ENCODE measurements at regions not wholly inside any gene's neighbourhood (a gene's known extent, or its start where the extent isn't known, plus 50 kb on each side); places are given as distances from the start of the nearest gene placed in this dataset.

DNA sequence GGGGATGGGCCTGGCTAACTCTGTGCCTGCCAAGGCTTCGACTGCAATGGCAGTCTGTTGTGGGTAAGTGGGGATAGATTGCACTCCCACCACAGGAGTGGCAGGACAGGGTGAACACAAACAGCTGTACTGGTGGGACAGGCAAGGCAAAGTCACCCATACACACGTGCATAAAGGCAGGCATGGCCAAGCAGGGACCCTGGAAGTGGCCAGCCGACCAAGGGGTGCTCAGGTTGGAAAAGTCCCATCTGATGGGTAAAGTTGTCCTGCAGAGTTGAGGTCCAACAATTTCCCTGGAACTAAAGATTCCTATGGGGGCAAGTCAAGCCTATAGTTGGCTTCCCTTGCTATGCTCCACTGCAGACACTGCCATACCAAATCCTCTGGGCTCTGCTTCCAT, 1961.9 kb upstream of the ADGRL3 start:
- no peak for DNase-seq (ENCODE audit: low read depth)

DNA sequence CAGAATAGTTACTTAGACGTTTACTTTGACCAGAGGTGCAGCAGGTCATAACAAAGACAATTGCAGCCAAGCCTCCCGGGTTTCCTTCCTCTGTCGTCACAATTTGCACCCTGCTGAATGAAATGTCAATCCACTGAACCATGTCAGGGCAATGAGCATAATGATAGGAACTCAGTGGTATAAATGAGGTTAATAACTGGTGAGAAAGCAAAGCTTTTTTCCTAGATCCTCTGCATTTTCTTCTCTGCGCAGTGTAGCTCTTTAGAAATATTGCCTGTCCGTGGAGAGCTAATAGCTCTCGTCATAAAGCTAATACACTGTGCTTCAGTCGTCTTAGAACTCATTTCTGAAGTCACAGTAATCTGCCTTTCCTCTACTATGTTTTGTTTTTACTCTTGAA, 1960.1 kb upstream of the ADGRL3 start:
- DNase-seq (ENCODE audit: low read depth): no peak

DNA sequence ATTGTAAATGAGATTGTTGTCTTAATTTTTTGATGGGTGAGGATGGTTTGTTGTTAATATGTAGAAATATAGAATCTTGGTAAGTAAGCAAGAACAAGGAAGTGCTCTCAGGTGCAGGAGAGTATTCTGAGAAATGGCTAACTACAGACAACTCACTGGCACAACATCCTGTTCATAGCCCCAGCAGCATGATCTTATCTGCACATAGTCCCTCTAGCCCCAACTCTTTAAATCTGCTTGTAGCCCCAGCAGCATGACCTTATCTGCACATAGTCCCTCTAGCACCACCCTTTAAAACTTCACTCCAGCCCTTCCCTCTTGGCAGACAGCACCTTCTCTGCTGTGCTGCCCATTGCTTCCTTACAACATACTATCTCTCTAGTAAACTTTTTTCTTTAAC, 1957.1 kb upstream of the ADGRL3 start:
- DNase-seq (ENCODE audit: low read depth): no peak

DNA sequence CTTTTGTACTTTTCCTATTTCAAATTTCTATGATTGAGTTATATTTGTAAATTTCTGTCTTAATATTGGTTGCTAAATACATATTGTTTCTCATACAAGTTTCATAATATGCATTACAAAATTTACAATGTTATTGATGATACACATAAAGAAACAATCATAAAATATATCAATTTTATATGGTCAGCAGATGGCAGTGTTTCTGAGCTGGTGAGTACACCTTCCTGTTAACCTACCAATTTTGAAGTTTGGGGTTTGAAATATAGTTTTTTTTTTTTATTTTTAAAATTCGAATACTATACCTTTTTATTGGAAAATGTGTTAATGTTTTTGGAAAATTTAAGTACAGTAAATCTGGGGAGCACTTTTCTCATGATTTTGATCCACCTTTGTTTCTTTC, 1953.1 kb upstream of the ADGRL3 start:
- DNase-seq (ENCODE audit: low read depth): no peak

DNA sequence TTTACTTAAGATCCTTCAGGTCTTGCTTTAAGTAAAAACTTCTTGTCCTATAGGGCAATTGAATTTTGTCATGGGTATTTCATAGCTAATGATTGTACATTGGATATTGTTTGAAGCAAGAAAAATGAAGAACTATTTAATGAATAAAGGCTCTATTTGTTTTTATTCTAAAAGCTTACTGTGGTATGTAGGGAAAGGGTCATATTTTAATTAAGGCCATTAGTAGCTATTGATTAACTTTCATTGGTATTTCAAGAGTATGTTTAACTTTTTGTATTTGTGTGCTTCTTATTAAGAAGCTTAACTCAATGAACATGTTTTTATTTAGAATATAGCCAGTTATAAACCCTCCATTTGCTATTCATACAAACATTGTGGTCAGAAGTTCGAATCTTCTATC, 1951.8 kb upstream of the ADGRL3 start:
- no peak for DNase-seq (ENCODE audit: low read depth)

DNA sequence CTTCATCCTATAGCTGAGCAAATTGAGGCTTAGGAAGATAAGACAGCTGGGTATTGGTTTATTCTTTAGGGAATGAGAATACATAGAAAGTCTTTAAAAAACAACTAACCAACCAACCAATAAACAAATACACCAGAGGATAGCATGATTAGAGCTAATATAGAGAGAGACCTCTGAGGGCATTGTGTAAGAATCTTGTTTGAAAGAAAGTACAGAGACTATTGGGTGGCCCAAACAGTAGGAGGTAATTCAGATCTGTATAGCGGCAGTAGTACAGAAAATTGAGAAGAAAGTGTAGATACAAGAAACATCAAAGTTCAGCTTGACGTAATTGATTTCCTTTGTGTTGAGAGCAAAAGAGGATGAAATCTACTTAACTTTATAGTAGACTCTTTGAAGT, 1951.0 kb upstream of the ADGRL3 start:
- DNase-seq (ENCODE audit: low read depth): no peak

DNA sequence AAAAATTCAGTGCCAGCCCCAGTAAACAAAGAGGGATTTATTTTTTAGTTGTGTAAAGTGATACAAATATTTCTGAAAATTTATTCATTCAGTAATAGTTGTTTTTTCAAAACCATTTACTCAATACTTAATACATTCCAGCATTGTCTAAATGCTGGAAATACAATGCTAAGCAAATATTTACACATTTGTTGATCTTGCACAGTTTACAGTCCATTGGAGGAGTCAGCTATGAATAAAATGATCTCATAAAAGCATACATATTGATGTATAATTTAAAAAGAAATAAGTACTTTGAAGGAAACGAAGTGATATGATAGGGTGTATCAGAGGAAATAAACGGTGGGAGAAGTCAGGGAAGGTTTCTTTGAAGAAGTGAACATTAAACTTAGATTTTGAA, 1942.1 kb upstream of the ADGRL3 start:
- DNase-seq (ENCODE audit: low read depth): no peak

DNA sequence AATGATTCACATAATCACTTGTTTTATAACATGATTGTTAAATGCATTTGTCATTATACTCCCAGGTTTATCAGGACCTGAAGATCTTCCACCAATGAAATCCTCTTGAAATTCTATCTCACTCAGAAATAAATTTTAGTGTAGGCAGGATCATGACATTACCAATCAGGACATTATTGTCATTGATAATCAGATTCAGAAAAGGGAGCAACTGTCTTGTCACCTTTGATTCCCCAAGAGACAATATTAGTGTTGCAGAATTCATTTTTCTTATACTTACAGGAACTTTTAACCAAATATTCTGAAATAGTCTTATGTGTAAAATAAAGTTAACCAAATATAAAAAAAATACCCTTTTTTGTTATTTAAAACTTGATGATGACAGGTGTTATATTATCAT, 1892.5 kb upstream of the ADGRL3 start:
- DNase-seq (ENCODE audit: low read depth): no peak

DNA sequence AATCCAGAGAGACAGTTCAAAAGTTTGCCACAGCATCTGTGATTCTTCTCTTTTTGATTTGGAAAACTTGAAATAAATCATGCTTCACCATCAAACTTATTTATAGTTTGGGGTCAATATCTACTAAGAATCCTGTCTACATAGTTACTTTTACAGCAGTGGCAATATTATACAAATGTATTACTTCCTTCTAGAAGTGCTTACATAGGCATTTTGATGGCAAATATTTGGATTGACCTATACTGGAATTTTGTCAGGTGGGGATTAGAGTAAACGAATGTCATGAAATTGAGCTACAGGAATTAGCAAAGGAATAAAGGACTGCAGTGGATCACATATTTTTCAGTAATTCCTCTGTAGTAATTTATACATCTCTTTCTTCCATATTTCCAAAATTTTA, 1885.5 kb upstream of the ADGRL3 start:
- DNase-seq (ENCODE audit: low read depth): no peak

DNA sequence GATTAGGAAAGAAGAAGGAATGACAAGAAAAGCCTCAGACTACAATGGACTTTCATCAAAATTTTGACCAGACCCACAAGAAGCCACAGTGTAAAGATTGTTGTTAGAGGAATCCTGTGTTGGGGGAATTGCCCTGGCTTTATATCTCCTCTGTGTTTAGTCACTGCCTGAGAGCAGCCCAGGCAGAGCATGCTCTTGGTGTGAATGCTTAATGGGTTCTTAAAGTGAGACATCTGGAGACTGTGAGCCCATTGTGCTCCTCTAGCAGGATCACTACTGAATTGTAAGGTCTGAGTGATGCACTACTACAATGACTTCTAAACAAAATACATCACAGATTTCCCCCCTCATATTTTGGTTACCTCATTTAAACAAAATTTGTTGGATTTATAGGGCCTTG, 1860.5 kb upstream of the ADGRL3 start:
- no peak for DNase-seq (ENCODE audit: low read depth)

DNA sequence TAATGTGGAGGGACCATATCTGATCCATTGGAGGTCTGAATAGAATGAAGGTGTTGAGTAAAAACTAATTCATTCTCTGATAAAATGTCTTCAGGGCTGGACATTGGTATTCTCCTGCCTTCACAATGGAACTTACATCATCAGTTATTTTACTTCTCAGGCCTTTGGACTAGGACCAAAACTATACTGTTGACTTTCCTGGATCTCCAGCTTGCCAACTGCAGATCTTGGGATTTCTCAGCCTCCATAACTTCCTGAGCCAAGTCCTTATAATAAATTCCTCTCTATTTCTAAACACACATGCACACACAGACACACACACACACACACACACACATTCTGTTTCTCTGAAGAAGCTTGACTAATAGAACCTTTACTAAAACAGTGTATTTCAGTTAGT, 1858.6 kb upstream of the ADGRL3 start:
- no peak for DNase-seq (ENCODE audit: low read depth)

DNA sequence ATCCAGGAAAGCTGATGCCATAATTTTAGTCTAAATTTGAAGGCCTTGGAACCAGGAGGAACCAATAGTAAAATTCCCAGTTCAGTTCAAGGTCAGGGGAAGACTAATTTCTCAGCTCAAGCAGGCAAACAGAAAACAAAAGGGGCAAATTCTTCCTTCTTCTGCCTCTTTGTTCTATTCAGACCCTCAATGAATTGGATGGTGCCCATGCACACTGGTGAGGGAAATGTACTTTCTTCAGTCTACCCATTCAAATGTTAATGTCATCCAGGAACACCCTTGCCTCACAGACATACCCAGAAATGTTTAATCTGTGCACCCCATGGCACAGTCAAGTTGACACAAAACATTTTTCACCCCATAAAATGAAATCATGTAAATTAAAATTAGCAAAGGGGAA, 1851.2 kb upstream of the ADGRL3 start:
- no peak for DNase-seq (ENCODE audit: low read depth)

DNA sequence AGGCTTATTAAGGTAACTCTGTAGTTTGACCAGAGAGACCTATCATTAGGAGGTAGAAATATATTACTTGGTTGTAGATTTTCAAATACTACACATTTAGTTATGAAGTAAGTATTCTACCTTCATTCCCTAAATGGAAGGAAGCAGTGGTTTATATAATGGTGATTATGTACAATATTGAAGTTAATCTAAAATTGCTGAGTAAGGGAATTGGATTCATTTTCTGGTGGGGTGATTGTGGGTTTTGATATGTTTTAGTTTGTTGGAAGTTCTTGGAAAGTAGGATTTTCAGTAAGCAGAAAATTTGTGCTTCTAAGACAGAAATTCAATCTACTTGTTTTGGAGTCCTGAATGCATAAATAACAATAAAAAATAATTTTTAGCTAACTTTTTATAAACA, 1830.9 kb upstream of the ADGRL3 start:
- DNase-seq (ENCODE audit: low read depth): no peak

DNA sequence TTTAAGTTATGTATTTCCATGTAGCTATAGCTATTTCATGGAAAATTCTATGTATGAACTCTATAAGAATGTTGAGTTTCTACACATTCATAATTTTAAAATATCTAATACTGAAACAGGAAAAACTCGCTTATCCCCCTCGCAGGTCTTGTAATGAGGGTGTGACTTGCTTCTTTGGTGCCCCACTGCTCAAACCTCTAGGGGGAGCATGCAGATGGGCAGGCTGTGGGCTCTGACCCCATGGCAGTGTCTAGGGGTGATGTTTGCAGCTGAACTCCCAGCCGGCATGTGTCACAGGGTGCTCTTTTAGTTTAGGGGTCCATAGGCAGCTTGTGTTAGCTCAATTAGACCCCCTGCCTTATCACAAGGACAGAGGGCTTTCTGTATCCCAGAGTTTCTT, 1825.7 kb upstream of the ADGRL3 start:
- DNase-seq (ENCODE audit: low read depth): no peak

DNA sequence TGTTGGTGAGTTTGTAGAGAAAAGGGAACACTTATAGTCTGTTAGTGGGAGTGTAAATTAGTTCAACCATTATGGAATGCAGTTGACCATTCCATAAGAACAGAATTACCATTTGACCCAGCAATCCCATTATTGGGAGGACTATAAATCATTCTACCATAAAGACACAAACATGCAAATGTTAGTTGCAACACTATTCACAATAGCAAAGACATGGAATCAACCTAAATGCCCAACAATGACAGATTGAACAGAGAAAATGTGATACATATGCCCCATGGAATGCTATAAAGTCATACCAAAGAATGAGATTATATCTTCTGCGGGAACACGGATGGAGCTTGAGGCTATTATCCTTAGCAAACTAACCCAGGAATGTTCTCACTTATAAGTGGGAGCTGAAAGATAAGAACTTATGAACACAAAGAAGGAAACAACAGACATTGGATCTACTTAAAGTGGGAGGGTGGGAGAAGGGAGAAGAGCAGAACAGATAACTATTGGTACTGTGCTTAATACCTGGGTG, 1819.2 kb upstream of the ADGRL3 start:
- no peak for DNase-seq (ENCODE audit: low read depth)

DNA sequence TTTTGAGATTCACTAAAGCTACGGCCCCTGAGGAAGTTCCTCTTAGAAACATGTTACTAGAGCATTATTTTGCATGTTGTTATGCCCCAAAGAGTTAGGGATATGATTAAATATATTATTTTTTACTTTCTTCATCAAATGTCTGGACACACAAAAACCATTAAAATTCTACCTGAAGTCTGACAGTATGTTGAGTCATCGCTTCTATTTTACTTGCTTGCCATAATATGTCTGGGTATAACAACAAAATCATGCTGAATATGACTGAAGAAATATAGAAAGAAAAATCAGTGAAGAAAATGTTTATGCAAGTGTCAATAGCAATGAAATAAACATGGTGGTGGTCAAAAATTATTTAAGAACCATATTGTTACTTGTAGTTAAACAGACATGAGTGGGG, 1818.5 kb upstream of the ADGRL3 start:
- DNase-seq (ENCODE audit: low read depth): no peak

DNA sequence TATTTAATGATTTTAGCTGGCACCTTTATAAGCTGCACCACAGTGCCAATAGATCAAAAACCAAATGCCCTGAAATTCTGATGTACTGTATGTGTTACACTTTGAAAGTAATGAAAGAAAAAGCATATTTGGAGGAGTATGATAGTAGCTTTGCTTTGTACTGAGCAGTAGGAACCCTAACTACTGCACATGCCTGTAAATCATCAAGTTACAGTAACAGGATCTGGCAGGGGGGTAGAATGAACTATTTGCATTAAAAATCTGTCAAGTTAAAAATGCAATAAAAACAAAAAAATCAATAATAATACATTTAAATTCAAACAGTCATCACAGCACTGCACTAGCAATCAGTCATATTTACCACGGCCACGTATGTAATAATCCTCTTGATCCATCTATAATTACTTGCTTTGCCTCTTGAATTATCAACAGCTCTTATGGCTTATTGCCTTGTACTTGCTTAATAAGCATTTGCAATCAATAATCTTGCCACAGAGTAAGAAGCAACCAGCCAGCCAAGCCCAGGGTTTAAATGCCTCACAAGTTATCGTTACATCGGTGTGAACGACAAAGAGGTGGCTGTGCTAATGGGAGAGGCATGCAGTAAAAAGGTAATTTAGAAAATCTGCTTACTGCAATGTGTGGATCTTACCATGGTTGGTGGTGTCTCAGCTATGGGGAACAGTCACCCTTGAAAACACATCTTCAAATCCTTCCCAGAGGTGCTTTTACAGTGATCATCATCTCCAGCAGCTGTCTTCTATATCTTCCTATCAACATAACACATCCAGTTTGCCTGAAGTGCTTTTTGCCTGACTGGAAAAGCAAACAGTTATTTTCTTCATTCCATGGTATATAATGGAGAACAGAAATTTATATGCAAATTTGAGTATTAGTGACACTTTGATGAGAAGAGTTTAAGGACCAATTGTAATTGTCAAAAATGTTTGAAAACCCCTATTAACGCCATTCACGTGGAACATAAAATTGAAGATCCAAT, 1812.1 kb upstream of the ADGRL3 start:
- no peak for DNase-seq (ENCODE audit: low read depth)

DNA sequence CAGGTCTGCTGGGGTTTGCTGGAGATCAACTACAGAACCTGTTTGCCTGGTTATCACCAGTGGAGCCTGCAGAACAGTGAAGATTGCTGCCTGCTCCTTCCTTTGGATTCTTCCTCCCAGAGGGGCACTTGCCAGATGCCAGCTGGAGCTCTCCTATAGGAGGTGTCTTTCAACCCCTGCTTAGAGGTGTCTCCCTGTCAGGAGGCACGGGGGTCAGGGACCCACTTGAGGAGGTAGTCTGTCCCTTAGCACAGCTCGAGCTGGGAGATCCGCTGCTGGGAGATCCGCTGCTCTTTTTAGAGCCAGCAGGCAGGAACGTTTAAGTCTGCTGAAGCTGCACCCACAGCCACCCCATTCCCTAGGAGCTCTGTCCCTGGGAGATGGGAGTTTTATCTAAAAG, 1806.3 kb upstream of the ADGRL3 start:
- no peak for DNase-seq (ENCODE audit: low read depth)

DNA sequence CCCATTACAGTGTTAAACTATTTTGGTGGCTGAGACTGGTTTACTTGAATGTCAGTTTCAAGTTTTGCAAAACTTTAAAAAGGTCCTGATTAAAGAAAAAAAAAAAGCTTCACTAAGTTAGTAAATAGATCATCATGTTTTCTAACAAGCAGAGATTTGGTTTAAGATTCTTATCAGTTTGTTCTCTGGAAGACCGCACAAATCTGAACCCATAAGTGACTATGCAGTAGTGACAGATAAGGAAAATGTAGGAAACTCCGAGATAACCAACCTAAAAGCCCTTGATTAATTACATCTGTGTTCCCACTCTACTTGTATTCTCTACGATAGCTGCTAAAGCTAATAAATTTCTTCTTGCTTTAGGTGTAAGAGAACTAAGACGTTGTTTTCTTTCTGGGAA, 1799.8 kb upstream of the ADGRL3 start:
- DNase-seq (ENCODE audit: low read depth): no peak

DNA sequence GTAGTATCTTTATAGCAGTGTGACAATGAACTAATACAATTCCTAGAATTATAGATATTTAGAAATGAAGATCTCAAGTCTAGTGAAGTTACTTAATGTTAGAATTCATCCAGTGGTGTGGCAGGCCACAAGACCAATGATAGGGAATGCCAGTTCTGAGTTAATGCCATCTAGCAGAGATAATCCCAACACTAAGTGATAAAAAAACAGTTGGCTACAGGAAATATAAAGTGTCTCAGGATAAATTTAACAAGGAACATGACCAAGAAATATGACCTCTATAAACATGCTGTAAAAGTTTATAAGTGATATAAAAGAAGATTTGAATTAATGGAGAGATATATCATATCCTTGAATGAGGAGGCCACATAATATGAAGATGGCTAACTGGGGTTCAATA, 1790.5 kb upstream of the ADGRL3 start:
- no peak for DNase-seq (ENCODE audit: low read depth)

DNA sequence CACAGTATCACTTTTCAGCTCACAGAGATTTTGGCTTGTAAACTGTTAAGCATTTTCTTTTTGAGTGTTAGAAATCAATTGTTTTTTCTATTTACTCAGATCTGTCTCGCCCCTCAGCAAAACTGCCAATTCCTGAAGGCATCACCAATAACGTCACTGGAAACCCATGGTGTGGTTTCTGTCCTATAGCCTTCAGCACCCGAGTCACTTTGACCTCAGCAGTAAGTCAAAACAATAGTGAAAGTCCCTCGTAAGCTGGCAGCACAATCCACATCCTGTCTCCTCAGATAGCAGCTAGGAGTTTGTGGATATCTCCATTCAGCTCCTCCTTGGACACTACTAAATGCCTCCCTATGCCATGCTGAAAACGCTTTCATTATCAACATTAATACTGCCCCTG, 1787.4 kb upstream of the ADGRL3 start:
- DNase-seq (ENCODE audit: low read depth): no peak

DNA sequence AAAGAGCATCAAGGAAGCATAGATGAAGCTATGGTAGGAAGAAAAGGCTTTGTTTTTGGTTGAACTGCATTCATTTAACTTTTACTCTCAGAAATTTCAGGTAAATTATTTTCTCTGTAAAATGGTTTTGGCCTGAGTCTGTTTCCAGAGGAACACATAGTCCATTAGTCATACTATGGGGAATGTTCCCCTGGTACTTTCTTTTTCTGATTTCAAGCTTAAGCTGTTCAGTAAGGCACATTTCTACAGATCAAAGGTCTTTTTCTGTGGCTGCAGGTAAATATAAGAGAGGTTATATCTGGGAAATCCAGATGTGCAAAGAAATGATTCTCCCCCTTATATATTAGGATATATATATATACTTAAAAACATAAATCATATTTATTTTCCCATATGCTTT, 1744.4 kb upstream of the ADGRL3 start:
- no peak for DNase-seq (ENCODE audit: low read depth)

DNA sequence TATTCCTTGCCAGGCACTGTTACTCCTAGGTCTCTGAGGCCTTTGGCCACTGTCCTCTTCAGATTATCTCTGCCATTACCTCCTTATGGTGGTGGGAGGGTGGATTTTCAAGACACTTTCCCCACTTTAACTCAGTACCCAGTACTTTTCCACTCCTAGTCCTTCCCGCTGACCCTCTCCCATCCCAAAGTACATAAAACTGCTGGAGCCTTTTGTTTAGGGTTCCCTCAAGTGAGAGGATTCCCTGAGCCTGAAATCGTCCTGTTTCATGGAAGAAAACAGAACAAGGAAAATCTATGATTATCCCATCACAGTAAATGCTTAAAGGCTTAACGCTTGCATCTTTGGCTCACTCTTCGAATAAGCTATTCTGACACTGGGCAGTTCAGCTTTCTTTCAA, 1742.5 kb upstream of the ADGRL3 start:
- no peak for DNase-seq (ENCODE audit: low read depth)

DNA sequence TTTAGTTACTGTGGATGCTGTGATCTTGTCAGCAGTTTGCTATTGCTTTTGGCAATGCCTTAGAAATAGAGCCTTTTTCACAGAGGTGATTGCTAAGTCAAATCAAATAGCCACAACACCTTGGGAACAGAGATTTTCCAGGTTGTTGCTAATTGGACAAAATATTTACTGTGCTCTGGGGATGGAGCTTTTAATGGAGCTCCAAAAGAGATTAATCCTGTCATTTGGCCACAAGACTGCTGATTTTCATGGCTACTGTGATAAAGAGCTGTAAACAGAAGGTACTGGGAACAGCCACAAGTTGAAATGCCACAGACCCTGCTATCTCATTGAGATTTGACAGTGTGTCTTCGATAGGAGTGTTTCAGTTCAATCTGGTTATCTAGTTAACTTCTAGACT, 1715.2 kb upstream of the ADGRL3 start:
- DNase-seq (ENCODE audit: low read depth): no peak

Data from HS-27A (cell line).